ENCODE measurements at regions not wholly inside any gene's neighbourhood (a gene's known extent, or its start where the extent isn't known, plus 50 kb on each side); places are given as distances from the start of the nearest gene placed in this dataset.

GRCh38 chr2:147231081-147231480 is 613.7 kb upstream of the ACVR2A start:
- H3K9me2 ChIP-seq (ENCODE audit: insufficient read depth): no peaks in the 10 kb centered on the region
- intact Hi-C loops (cut with micrococcal nuclease; ENCODE audit: unreplicated experiment): no loop called here
- no TSS peak for BruUV-seq (replicated peaks)

GRCh38 chr2:147227313-147227712 is 617.5 kb upstream of the ACVR2A start:
- H3K4me3 ChIP-seq: no peak overlapping the region

More at GRCh38 chr2:147231081-147231480, 613.7 kb upstream of the ACVR2A start:
- Histone ChIP-seq H3K9me3 (ENCODE audit: insufficient read depth, low read depth) (no peaks in the 10 kb centered on the region), H2AFZ (no peak overlapping the region), H3K4me3 (no peak overlapping the region), H3K27me3 (ENCODE audit: insufficient read depth, low read depth) (no peaks in the 10 kb centered on the region), H3K79me2 (ENCODE audit: low read depth) (no peaks in the 10 kb centered on the region), H3K36me3 (ENCODE audit: low read depth) (no peaks in the 10 kb centered on the region), H3K27ac (no peak overlapping the region), H4K20me1 (ENCODE audit: insufficient read depth) (no peaks in the 10 kb centered on the region), H3F3A (ENCODE audit: insufficient read depth, low read depth) (no peaks in the 10 kb centered on the region), H3K4me1 (replicated peaks; ENCODE audit: insufficient read depth) (0 out of 2 replicates have a peak, but pooled peaks cover 3% of the 10 kb centered on the region), H3K4me2 (no peak overlapping the region)
- CTCF ChIA-PET: no interaction called here
- POLR2A ChIA-PET (ENCODE audit: unreplicated experiment): no interaction called here
- no peak for TF ChIP-seq EZH2 (IDR thresholded peaks at IDR 0.05; ENCODE audit: low read depth)
- no peak for TF ChIP-seq CTCF (conservative IDR thresholded peaks at IDR 0.05)
- no peak for DNase-seq

GRCh38 chr2:147224070-147224469 is 620.8 kb upstream of the ACVR2A start:
- H4K20me1 ChIP-seq (ENCODE audit: insufficient read depth): no peaks in the 10 kb centered on the region
- DNase-seq: no peak
- H3K27me3 ChIP-seq (ENCODE audit: insufficient read depth, low read depth): no peaks in the 10 kb centered on the region
- H3K27ac ChIP-seq: no peak overlapping the region
- H3K9me3 ChIP-seq (ENCODE audit: insufficient read depth, low read depth): no peaks in the 10 kb centered on the region
- H2AFZ ChIP-seq: no peak overlapping the region
- no peaks in the 10 kb centered on the region for H3F3A ChIP-seq (ENCODE audit: insufficient read depth, low read depth)
- no peaks in the 10 kb centered on the region for H3K79me2 ChIP-seq (ENCODE audit: low read depth)
- no peaks in the 10 kb centered on the region for H3K4me1 ChIP-seq (replicated peaks; ENCODE audit: insufficient read depth)
- H3K4me3 ChIP-seq: no peak overlapping the region
- no peak overlapping the region for H3K4me2 ChIP-seq
- POLR2A ChIA-PET (ENCODE audit: unreplicated experiment): interaction anchor here (0.5 kb wide), 1 partner anchor 20 kb away, joined by 5 read pairs; no protein-coding TSS in a partner anchor
- CTCF ChIA-PET: no interaction called here
- TF ChIP-seq EZH2 (IDR thresholded peaks at IDR 0.05; ENCODE audit: low read depth) (no peak), CTCF (conservative IDR thresholded peaks at IDR 0.05) (no peak)
- H3K36me3 ChIP-seq (ENCODE audit: low read depth): no peaks in the 10 kb centered on the region
- no TSS peak for BruUV-seq (replicated peaks)
- no peaks in the 10 kb centered on the region for H3K9me2 ChIP-seq (ENCODE audit: insufficient read depth)
- intact Hi-C loops (cut with micrococcal nuclease; ENCODE audit: unreplicated experiment): no loop called here

More at GRCh38 chr2:147227313-147227712, 617.5 kb upstream of the ACVR2A start:
- no peaks in the 10 kb centered on the region for H3K9me2 ChIP-seq (ENCODE audit: insufficient read depth)
- no peaks in the 10 kb centered on the region for H3F3A ChIP-seq (ENCODE audit: insufficient read depth, low read depth)
- TF ChIP-seq EZH2 (IDR thresholded peaks at IDR 0.05; ENCODE audit: low read depth) (no peak), CTCF (conservative IDR thresholded peaks at IDR 0.05) (no peak)
- ChIA-PET POLR2A (ENCODE audit: unreplicated experiment) (no interaction called here), CTCF (no interaction called here)
- H3K4me2 ChIP-seq: no peak overlapping the region
- no peaks in the 10 kb centered on the region for H3K4me1 ChIP-seq (replicated peaks; ENCODE audit: insufficient read depth)
- no TSS peak for BruUV-seq (replicated peaks)
- DNase-seq: no peak
- no peaks in the 10 kb centered on the region for H3K27me3 ChIP-seq (ENCODE audit: insufficient read depth, low read depth)
- no peak overlapping the region for H3K27ac ChIP-seq
- H2AFZ ChIP-seq: no peak overlapping the region
- no peaks in the 10 kb centered on the region for H4K20me1 ChIP-seq (ENCODE audit: insufficient read depth)
- intact Hi-C loops (cut with micrococcal nuclease; ENCODE audit: unreplicated experiment): no loop called here
- H3K79me2 ChIP-seq (ENCODE audit: low read depth): no peaks in the 10 kb centered on the region
- H3K36me3 ChIP-seq (ENCODE audit: low read depth): no peaks in the 10 kb centered on the region
- H3K9me3 ChIP-seq (ENCODE audit: insufficient read depth, low read depth): no peaks in the 10 kb centered on the region
